ENCODE measurements at regions not wholly inside any gene's neighbourhood (a gene's known extent, or its start where the extent isn't known, plus 50 kb on each side); places are given as distances from the start of the nearest gene placed in this dataset.
A peak's percentile ranks its signal among the peaks of the same experiment; 100 is the strongest.
"Not testable (repeated sequence)": the region's sequence is repeated elsewhere in the genome, so short reads cannot be mapped to it uniquely, and the experiment has no call there.

DNA sequence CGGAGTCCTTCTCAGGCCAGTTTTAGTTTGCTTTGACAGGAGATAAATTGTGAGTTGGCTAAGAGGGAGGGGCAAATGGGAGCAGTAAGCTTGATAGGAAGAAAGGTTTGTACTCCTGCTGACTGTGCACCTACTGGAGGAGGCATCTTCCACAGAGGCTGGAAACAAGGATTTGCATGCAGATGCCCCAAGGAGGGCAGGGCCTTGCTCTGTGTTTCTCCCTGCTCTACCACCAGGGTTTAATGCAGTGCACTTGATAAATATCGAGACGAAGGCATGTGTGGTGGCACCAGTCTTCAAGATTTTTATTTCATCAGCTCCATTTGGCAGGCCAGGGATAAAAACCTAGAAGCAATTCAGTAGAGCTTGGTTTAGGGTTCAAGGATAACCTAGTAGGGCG is 210.5 kb upstream of the C16orf82 start:
- peaks cover 22% of the 10 kb centered on the region for H3K9me3 Mint-ChIP-seq
- H3K27ac Mint-ChIP-seq = no peak overlapping the region
- H3K36me3 Mint-ChIP-seq (ENCODE audit: low read depth) = peaks cover 4% of the 10 kb centered on the region
- H3K4me1 Mint-ChIP-seq = peaks cover 3% of the 10 kb centered on the region
- TF ChIP-seq, protein P1, sequence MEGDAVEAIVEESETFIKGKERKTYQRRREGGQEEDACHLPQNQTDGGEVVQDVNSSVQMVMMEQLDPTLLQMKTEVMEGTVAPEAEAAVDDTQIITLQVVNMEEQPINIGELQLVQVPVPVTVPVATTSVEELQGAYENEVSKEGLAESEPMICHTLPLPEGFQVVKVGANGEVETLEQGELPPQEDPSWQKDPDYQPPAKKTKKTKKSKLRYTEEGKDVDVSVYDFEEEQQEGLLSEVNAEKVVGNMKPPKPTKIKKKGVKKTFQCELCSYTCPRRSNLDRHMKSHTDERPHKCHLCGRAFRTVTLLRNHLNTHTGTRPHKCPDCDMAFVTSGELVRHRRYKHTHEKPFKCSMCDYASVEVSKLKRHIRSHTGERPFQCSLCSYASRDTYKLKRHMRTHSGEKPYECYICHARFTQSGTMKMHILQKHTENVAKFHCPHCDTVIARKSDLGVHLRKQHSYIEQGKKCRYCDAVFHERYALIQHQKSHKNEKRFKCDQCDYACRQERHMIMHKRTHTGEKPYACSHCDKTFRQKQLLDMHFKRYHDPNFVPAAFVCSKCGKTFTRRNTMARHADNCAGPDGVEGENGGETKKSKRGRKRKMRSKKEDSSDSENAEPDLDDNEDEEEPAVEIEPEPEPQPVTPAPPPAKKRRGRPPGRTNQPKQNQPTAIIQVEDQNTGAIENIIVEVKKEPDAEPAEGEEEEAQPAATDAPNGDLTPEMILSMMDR (IDR thresholded peaks at IDR 0.05; ENCODE audit: unreplicated experiment in 3 of 3) = no peak
- H3K27me3 Mint-ChIP-seq (ENCODE audit: low read depth) = peaks cover 16% of the 10 kb centered on the region
- no peak overlapping the region for H3K4me3 Mint-ChIP-seq

GRCh38 chr16:26856791-26857190 is 209.9 kb upstream of the C16orf82 start:
- no peak overlapping the region for H3K4me3 Mint-ChIP-seq
- H3K9me3 Mint-ChIP-seq = peaks cover 27% of the 10 kb centered on the region
- peaks cover 16% of the 10 kb centered on the region for H3K27me3 Mint-ChIP-seq (ENCODE audit: low read depth)
- TF ChIP-seq, protein P1 (IDR thresholded peaks at IDR 0.05; ENCODE audit: unreplicated experiment in 3 of 3) = no peak
- peaks cover 9% of the 10 kb centered on the region for H3K36me3 Mint-ChIP-seq (ENCODE audit: low read depth)
- H3K4me1 Mint-ChIP-seq = peaks cover 3% of the 10 kb centered on the region
- H3K27ac Mint-ChIP-seq = no peak overlapping the region

- H3K27ac Mint-ChIP-seq = no peak overlapping the region
- H3K9me3 Mint-ChIP-seq = peaks cover 28% of the 10 kb centered on the region
- peaks cover 9% of the 10 kb centered on the region for H3K36me3 Mint-ChIP-seq (ENCODE audit: low read depth)
- peaks cover 3% of the 10 kb centered on the region for H3K4me1 Mint-ChIP-seq
- H3K4me3 Mint-ChIP-seq = no peak overlapping the region
- TF ChIP-seq, protein P1 (IDR thresholded peaks at IDR 0.05; ENCODE audit: unreplicated experiment in 3 of 3) = no peak
- peaks cover 16% of the 10 kb centered on the region for H3K27me3 Mint-ChIP-seq (ENCODE audit: low read depth)
Observed at GRCh38 chr16:26857371-26857770, 209.4 kb upstream of the C16orf82 start.

- peaks cover 22% of the 10 kb centered on the region for H3K27me3 Mint-ChIP-seq (ENCODE audit: low read depth)
- H3K4me3 Mint-ChIP-seq = no peak overlapping the region
- H3K9me3 Mint-ChIP-seq = peaks cover 35% of the 10 kb centered on the region
- TF ChIP-seq, protein P1 (IDR thresholded peaks at IDR 0.05; ENCODE audit: unreplicated experiment in 3 of 3) = no peak
- H3K36me3 Mint-ChIP-seq (ENCODE audit: low read depth) = peaks cover 9% of the 10 kb centered on the region
- no peak overlapping the region for H3K27ac Mint-ChIP-seq
- H3K4me1 Mint-ChIP-seq = peaks cover 15% of the 10 kb centered on the region
Observed at GRCh38 chr16:26860506-26860905, 206.2 kb upstream of the C16orf82 start.

GRCh38 chr16:26863931-26864330 is 202.8 kb upstream of the C16orf82 start:
- peaks cover 15% of the 10 kb centered on the region for H3K4me1 Mint-ChIP-seq
- peaks cover 27% of the 10 kb centered on the region for H3K27me3 Mint-ChIP-seq (ENCODE audit: low read depth)
- peak overlapping the region in 2 of 3 experiments; percentile 11 to 51 for H3K27ac Mint-ChIP-seq

DNA sequence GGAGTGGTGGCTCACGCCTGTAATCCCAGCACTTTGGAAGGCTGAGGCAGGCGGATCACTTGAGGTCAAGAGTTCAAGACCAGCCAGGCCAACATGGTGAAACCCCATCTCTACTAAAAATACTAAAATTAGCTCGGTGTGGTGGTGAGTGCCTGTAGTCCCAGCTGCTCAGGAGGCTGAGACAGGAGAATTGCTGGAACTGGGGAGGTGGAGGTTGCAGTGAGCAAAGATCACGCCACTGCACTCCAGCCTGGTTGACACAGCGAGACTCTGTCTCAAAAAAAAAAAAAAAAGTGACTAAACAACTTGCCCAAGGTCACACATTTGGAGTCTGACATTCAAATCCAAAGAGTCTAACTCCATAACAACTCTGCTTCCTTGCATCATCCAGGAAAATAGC is 192.4 kb upstream of the C16orf82 start:
- not testable (repeated sequence) for H3K9me3 Mint-ChIP-seq; H3K4me1 Mint-ChIP-seq; H3K27me3 Mint-ChIP-seq (ENCODE audit: low read depth); H3K36me3 Mint-ChIP-seq (ENCODE audit: low read depth); H3K27ac Mint-ChIP-seq; H3K4me3 Mint-ChIP-seq

More at GRCh38 chr16:26863931-26864330, 202.8 kb upstream of the C16orf82 start:
- Mint-ChIP-seq H3K9me3 (peaks cover 32% of the 10 kb centered on the region), H3K4me3 (no peak overlapping the region), H3K36me3 (ENCODE audit: low read depth) (peaks cover 9% of the 10 kb centered on the region)
- TF ChIP-seq, protein P1 (IDR thresholded peaks at IDR 0.05; ENCODE audit: unreplicated experiment in 3 of 3) = no peak
